DND-41 (cell line): ENCODE measurements at regions not wholly inside any gene's neighbourhood (a gene's known extent, or its start where the extent isn't known, plus 50 kb on each side); places are given as distances from the start of the nearest gene placed in this dataset.
A peak's percentile ranks its signal among the peaks of the same experiment; 100 is the strongest.

Experiments used
- ATAC-seq: fragments of 200-7000 bp; cut with Tn5 transposase; 3 replicates; pipeline ENCODE4 v1.9.1; 2021; ENCODE audit warnings: low read depth; ENCODE audit not compliant: insufficient read depth
- DNase-seq: peaks from one replicate; pipeline ENCODE4 v3.0.0-alpha.2; 2020
- H2AFZ ChIP-seq: 2 replicates; pipeline ENCODE4 v1.6.0; 2012; ENCODE audit warnings: low read depth, low read length
- H3K27ac ChIP-seq: 2 replicates; pipeline ENCODE4 v1.5.1; 2012; ENCODE audit warnings: low read length, inconsistent platforms
- H3K27me3 ChIP-seq: fragments of 200-600 bp; sonication (generic); 2 replicates; pipeline ENCODE4 v1.6.0; 2012; ENCODE audit warnings: low read length, mild to moderate bottlenecking, inconsistent platforms; ENCODE audit not compliant: insufficient read depth, poor library complexity
- H3K36me3 ChIP-seq: 2 replicates; pipeline ENCODE4 v1.5.1; 2012; ENCODE audit warnings: low read length, inconsistent platforms; ENCODE audit not compliant: insufficient read depth
- H3K4me1 ChIP-seq: 2 replicates; pipeline ENCODE4 v1.5.1; 2012; ENCODE audit warnings: mild to moderate bottlenecking, low read length; ENCODE audit not compliant: insufficient read depth
- H3K4me2 ChIP-seq: 2 replicates; pipeline ENCODE4 v1.6.0; 2012; ENCODE audit warnings: mild to moderate bottlenecking, moderate library complexity, low read length, inconsistent platforms; ENCODE audit not compliant: insufficient read depth
- H3K4me3 ChIP-seq, 2 experiments: fragments of 200-600 bp in 1 of 2; shearing (Covaris generic) in 1 of 2; 2 replicates each; pipeline ENCODE4 v1.5.1; 2012 to 2016; ENCODE audit warnings: inconsistent platforms in 2 of 2, low read length in 2 of 2, mild to moderate bottlenecking in 2 of 2, low read depth in 1 of 2, moderate library complexity in 1 of 2
- H3K79me2 ChIP-seq: 2 replicates; pipeline ENCODE4 v1.6.0; 2012; ENCODE audit warnings: low read length, inconsistent platforms; ENCODE audit not compliant: insufficient read depth
- H3K9ac ChIP-seq: 2 replicates; pipeline ENCODE4 v1.6.0; 2012; ENCODE audit warnings: low read depth, mild to moderate bottlenecking, inconsistent platforms, low read length, moderate library complexity
- H3K9me3 ChIP-seq: 2 replicates; pipeline ENCODE4 v1.5.1; 2012; ENCODE audit warnings: low read length, moderate library complexity, mild to moderate bottlenecking, inconsistent platforms; ENCODE audit not compliant: insufficient read depth, severe bottlenecking
- H4K20me1 ChIP-seq: 2 replicates; pipeline ENCODE4 v1.6.0; 2012; ENCODE audit warnings: low read length; ENCODE audit not compliant: insufficient read depth
- CTCF ChIP-seq: IDR thresholded peaks from 2 replicates; pipeline ENCODE4 v1.5.1; 2012; ENCODE audit warnings: borderline replicate concordance, low read length, moderate library complexity, mild to moderate bottlenecking; ENCODE audit not compliant: poor library complexity, severe bottlenecking; ENCODE audit errors: extremely low read depth
- EZH2 ChIP-seq: IDR thresholded peaks from 3 replicates; pipeline ENCODE4 v1.6.1; 2012; ENCODE audit warnings: borderline replicate concordance, low read depth, mild to moderate bottlenecking, moderate library complexity, low read length, inconsistent platforms; ENCODE audit not compliant: severe bottlenecking

DNA sequence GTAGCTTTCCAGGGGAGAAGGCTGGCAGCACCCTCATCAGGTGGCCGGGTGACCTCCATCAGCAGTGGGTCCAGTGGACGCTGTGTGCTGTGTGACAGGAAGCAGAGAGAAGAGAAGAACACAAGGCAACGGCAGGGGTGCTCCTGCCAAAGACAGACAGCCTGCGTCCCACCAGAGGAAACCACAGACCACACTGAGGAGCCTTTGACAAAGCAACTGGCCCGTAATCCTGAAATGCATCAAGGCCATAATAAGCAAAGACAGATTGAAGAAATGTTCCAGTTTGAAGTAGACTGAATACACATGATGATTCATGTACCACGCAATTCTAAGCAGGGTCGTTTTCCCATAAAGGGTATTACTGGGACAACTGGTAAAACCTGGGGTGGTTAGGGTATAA lies 172.4 kb downstream of the FBXO15 start:
- Histone ChIP-seq H3K4me2 (peak overlapping the region; percentile 35; the same call in 1 of the 2 replicates), H3K79me2 (no peaks in the 10 kb centered on the region), H4K20me1 (no peaks in the 10 kb centered on the region), H3K27me3 (no peaks in the 10 kb centered on the region), H3K9ac (no peak overlapping the region), H3K36me3 (no peaks in the 10 kb centered on the region), H3K4me3 (no peak overlapping the region), H3K9me3 (no peaks in the 10 kb centered on the region), H3K27ac (no peak overlapping the region), H2AFZ (no peak overlapping the region), H3K4me1 (peaks cover 13% of the 10 kb centered on the region)
- TF ChIP-seq CTCF (peak; percentile 45), EZH2 (no peak)
- ATAC-seq (peak; percentile 99), DNase-seq (peak; percentile 63)

DNA sequence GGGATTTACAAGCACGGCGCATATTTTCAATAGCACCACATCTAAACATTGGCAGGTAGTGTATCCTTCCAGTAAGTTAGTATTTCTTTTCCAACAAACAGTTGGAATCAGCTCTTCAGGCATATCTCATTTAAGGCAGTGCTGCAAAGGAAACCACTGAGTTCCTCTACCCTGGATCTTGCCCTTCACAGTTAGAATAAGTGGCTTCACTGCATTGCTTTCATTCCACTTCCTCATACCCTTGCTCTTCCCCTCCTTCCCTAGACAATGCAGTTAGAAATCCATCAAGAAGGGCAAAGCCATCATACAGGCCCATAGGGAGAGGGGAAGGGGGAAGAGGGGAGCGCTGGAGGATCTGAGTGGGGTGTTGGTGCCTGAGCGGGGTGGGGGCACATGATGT lies 173.7 kb downstream of the FBXO15 start:
- Histone ChIP-seq H3K4me2 (no peak overlapping the region), H3K4me1 (peaks cover 13% of the 10 kb centered on the region), H2AFZ (no peak overlapping the region), H3K9me3 (no peaks in the 10 kb centered on the region), H3K79me2 (no peaks in the 10 kb centered on the region), H3K27ac (no peak overlapping the region), H3K36me3 (no peaks in the 10 kb centered on the region), H3K27me3 (no peaks in the 10 kb centered on the region), H3K4me3 (no peak overlapping the region), H3K9ac (no peak overlapping the region), H4K20me1 (no peaks in the 10 kb centered on the region)
- TF ChIP-seq EZH2 = no peak
- no peak for TF ChIP-seq CTCF
- no peak for ATAC-seq
- DNase-seq = no peak

GRCh38 chr18:73966954-73967353 lies 180.7 kb downstream of the FBXO15 start:
- no peak for ATAC-seq
- H3K4me1 ChIP-seq = no peaks in the 10 kb centered on the region
- peaks cover 6% of the 10 kb centered on the region for H3K9me3 ChIP-seq
- DNase-seq = no peak
- no peak overlapping the region for H2AFZ ChIP-seq
- H3K36me3 ChIP-seq = no peaks in the 10 kb centered on the region
- no peak overlapping the region for H3K9ac ChIP-seq
- H4K20me1 ChIP-seq = no peaks in the 10 kb centered on the region
- H3K27ac ChIP-seq = no peak overlapping the region
- H3K4me2 ChIP-seq = no peak overlapping the region
- H3K27me3 ChIP-seq = no peaks in the 10 kb centered on the region
- H3K4me3 ChIP-seq = no peak overlapping the region
- no peaks in the 10 kb centered on the region for H3K79me2 ChIP-seq
- no peak for TF ChIP-seq CTCF
- TF ChIP-seq EZH2 = no peak

GRCh38 chr18:73962256-73962655 lies 185.4 kb downstream of the FBXO15 start:
- Histone ChIP-seq H3K9me3 (peaks cover 6% of the 10 kb centered on the region), H3K79me2 (no peaks in the 10 kb centered on the region), H3K9ac (no peak overlapping the region), H3K36me3 (no peaks in the 10 kb centered on the region), H3K4me2 (no peak overlapping the region), H3K4me1 (peaks cover 8% of the 10 kb centered on the region), H3K27ac (no peak overlapping the region), H4K20me1 (no peaks in the 10 kb centered on the region), H3K4me3 (no peak overlapping the region), H2AFZ (no peak overlapping the region), H3K27me3 (no peaks in the 10 kb centered on the region)
- DNase-seq (no peak), ATAC-seq (no peak)
- TF ChIP-seq CTCF (no peak), EZH2 (no peak)
